NAMALWA (cell line): ENCODE measurements at regions not wholly inside any gene's neighbourhood (a gene's known extent, or its start where the extent isn't known, plus 50 kb on each side); places are given as distances from the start of the nearest gene placed in this dataset.

Experiments used
- DNase-seq: peaks from one replicate; pipeline ENCODE4 v3.0.0-alpha.2; 2015; ENCODE audit warnings: low spot score

DNA sequence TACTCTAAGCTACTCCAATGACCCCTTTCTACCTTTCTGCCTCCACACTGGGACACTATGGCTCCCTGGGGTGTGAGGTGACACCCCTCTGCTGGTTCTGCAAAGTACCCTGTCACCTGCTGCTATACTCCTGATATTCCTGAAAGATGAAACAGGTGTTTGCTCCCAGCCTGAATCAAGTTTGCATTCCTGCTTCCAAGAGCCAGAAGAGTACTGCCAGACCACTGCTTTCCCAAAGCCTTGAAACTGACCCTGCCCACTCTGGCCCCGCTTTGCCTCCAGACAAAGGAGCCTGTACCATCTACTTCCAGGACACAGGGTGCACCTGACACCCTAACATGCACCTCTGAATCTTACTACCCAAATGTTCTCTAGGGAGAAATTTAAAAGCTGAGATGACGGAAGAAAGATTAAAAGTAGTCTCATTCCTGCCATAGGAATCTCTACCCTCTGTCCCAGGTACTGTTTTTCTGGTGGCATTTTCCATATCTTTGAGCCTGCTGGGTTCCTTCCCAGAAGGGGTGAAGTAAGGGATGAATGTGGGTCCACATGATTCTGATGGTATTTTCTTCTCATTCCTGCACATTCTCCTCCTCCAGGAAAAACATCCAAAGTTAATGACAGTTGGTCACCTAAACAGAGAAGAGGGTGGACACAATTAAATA, 70.3 kb upstream of the DUSP10 start:
- no peak for DNase-seq

- DNase-seq = no peak
Observed at GRCh38 chr1:221810406-221810805, 68.5 kb upstream of the DUSP10 start.

GRCh38 chr1:221809091-221810029, 67.5 kb upstream of the DUSP10 start:
- no peak for DNase-seq

GRCh38 chr1:221806984-221807383, 65.1 kb upstream of the DUSP10 start:
- peak; percentile 69 for DNase-seq

DNA sequence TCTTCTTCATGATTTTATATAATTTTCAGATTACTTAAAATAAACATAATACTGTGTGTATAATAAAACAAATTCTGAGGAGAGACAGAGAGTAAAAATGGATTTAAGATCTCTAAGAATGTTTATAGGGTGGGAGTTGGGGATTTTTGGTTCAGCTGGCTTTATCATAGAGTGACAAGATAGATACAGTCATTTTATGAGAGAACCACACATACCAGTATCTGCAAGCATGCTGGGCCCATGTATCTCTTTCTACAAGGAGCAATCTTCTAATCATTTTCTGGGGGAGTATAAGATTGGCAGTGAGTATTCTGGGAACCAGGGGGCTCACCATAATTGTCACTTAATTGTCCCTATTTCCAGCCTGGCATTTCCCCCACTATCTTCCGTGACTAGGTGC, 64.3 kb upstream of the DUSP10 start:
- DNase-seq = peak; percentile 17

DNA sequence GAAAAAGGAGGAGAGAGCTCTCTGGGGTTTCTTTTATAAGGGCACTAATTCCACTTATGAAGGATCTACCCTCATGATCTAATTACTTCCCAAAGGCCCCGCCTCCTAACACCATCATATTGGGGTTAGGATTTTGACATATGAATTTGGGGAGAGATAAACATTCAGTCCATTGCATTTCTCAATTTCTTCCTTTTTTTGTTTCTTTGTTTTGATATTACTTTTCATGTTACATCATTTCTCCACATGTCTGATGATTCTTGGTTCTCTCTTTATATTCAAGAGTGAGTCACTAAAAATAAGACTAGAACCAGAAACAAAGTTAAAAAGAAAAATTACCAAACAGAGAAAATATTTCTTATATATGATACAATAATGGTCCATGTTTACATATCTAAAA, 63.2 kb upstream of the DUSP10 start:
- no peak for DNase-seq

- DNase-seq = no peak
Observed at GRCh38 chr1:221804303-221804702, 62.4 kb upstream of the DUSP10 start.

GRCh38 chr1:221801773-221802516, 60.1 kb upstream of the DUSP10 start:
- DNase-seq = no peak

- no peak for DNase-seq
Observed at GRCh38 chr1:221801251-221801661, 59.4 kb upstream of the DUSP10 start.

- no peak for DNase-seq
Observed at GRCh38 chr1:221800831-221801230, 58.9 kb upstream of the DUSP10 start.

- no peak for DNase-seq
Observed at GRCh38 chr1:221797506-221797905, 55.6 kb upstream of the DUSP10 start.

- DNase-seq = no peak
Observed at GRCh38 chr1:221796700-221797099, 54.8 kb upstream of the DUSP10 start.

DNA sequence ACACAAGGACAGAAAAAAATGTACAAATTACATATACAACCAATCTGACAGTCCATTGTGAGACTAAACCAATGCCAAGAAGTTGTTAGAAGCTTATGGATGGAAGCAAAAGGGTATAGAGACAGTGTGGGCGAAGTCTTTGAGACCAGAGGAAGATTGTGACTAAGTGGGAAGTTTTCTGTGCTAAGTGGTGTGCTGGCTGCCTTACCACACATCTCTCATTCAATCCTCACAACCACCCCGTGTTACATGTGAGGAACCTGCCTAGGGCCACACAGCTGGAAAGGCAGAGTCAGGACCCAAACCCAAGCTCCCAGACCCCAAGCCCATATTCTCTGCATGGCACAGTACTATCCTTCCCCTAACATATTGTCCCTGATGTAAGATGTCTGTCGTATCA, 53.5 kb upstream of the DUSP10 start:
- no peak for DNase-seq

DNA sequence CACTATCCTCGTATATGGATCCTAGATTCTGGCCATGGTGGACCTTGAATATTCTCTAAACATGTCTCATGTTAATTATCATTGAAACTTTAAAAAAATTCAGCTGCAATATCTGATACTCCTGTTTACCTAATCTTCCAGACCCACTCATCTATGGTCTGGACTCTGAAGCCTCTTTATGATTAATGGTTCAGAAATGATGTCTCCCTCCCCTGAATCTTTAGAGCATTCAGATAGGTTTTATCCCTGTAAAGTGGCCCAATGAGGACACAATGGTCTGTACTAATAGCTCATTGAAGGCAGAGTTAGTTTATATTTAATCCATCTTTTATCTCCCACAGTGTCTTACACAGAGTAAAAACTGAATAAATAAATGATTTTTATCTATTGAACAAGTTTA, 53.0 kb upstream of the DUSP10 start:
- DNase-seq = no peak

- DNase-seq = peak; percentile 47
Observed at GRCh38 chr1:221794079-221794670, 52.3 kb upstream of the DUSP10 start.

DNA sequence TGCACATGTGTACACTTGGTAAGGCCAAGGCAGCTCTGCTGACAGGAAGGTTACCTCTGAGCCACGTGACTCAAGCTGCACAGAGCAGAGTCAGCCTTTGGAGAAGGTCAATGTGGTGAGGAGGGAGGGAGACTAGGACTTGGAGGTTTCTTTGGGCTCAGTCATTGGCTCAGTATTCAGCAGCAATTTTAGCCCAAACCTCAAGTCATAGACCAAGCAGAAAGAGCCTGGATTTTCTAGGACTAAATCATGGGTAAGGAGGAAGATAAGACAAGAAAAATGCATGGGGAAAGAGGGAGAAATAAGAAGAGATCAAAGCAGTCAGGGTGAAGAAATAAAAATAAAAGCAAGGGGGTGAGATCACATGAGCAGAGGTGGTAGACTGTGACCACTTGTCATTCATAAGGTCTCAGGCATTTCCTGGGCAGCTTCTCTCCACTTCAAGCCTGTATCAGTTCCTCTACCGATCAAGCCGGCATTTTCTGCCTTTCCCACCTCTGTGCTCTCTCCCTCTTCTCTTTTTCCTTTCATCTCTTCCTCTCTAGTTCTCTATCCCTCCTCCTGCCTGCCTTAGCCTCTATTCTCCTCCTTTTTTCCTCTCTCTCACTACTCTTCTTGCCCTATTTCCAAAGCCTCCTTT, 51.7 kb upstream of the DUSP10 start:
- peak; percentile 52 for DNase-seq

DNA sequence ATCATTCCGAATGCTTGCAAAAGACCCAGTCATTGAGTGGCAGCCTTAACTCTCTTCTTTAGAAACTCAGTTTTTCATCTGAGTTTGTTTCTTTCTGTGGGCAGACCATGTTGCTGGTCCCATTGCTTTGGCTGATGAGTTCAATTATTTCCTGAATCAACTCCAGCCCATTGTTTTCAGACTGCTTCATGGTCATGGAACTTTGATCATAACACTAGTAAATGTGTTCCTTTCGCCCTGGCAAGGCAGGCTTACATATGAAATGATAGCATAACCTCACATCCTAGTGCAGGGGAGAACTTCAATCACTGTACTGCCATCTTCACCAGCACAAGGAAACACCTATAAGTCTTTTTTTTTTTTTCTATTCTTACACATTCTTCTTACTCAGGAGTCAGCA, 50.0 kb upstream of the DUSP10 start:
- no peak for DNase-seq
